ENCODE measurements at regions not wholly inside any gene's neighbourhood (a gene's known extent, or its start where the extent isn't known, plus 50 kb on each side); places are given as distances from the start of the nearest gene placed in this dataset.
A peak's percentile ranks its signal among the peaks of the same experiment; 100 is the strongest.

- Histone ChIP-seq H3K4me1 (peaks cover 0 to 56% (median 25%) of the 10 kb centered on the region in 4 donors), H3K36me3 (no peaks in the 10 kb centered on the region), H3K4me3 (no peak overlapping the region), H3K27ac (no peak overlapping the region), H3K9me3 (no peaks in the 10 kb centered on the region), H3K27me3 (no peaks in the 10 kb centered on the region)
- intact Hi-C loops (cut with DNase I): no loop called here
- ATAC-seq: no peak
- TF ChIP-seq POLR2A (IDR thresholded peaks at IDR 0.05): no peak
- no peak for TF ChIP-seq CTCF (IDR thresholded peaks at IDR 0.05)
- 86% methylated on average over 7 of the region's 8 CpGs for WGBS (ENCODE audit: insufficient coverage, low coverage, low lambda C conversion rate, missing lambda C conversion rate)
- no peak for DNase-seq
Measured at GRCh38 chr14:101332281-101332680, 229.0 kb upstream of the DIO3 start.

- 75% methylated on average over 12 of the region's 20 CpGs for WGBS (ENCODE audit: insufficient coverage, low coverage, low lambda C conversion rate, missing lambda C conversion rate)
- H3K4me1 ChIP-seq: peaks cover 0 to 46% (median 22%) of the 10 kb centered on the region in 4 donors
- no peaks in the 10 kb centered on the region for H3K9me3 ChIP-seq
Measured at GRCh38 chr14:101333335-101334280, 227.7 kb upstream of the DIO3 start.

GRCh38 chr14:101334656-101335055 is 226.6 kb upstream of the DIO3 start:
- WGBS (ENCODE audit: insufficient coverage, low coverage, low lambda C conversion rate, missing lambda C conversion rate): 44% methylated on average over 9 of the region's 9 CpGs
- DNase-seq (no peak), ATAC-seq (peak; percentile 55 to 74 (median 70))
- Histone ChIP-seq H3K9me3 (no peaks in the 10 kb centered on the region), H3K27me3 (no peaks in the 10 kb centered on the region), H3K36me3 (no peaks in the 10 kb centered on the region), H3K4me1 (peaks cover 0 to 36% (median 15%) of the 10 kb centered on the region in 4 donors), H3K4me3 (peak overlapping the region in 2 of 3 donors; percentile 10 to 26), H3K27ac (peak overlapping the region; percentile 4 to 78 (median 61))
- intact Hi-C loops (cut with DNase I): no loop called here
- no peak for TF ChIP-seq POLR2A (IDR thresholded peaks at IDR 0.05)
- no peak for TF ChIP-seq CTCF (IDR thresholded peaks at IDR 0.05)

More at GRCh38 chr14:101333335-101334280, 227.7 kb upstream of the DIO3 start:
- ATAC-seq (no peak), DNase-seq (no peak)
- TF ChIP-seq POLR2A (IDR thresholded peaks at IDR 0.05) (no peak), CTCF (IDR thresholded peaks at IDR 0.05) (no peak)
- no peaks in the 10 kb centered on the region for H3K36me3 ChIP-seq
- no peaks in the 10 kb centered on the region for H3K27me3 ChIP-seq
- peak overlapping the region in 1 of 3 donors; percentile 26 for H3K4me3 ChIP-seq
- H3K27ac ChIP-seq: peak overlapping the region in 1 of 3 donors; percentile 61
- intact Hi-C loops (cut with DNase I): no loop called here

- 20% methylated on average over 11 of the region's 13 CpGs for WGBS (ENCODE audit: insufficient coverage, low coverage, low lambda C conversion rate, missing lambda C conversion rate)
- DNase-seq: peak; percentile 53 to 75 (median 70)
- Histone ChIP-seq H3K27ac (peak overlapping the region; percentile 4 to 78 (median 61)), H3K36me3 (no peaks in the 10 kb centered on the region), H3K4me1 (peaks cover 0 to 35% (median 12%) of the 10 kb centered on the region in 4 donors), H3K27me3 (no peaks in the 10 kb centered on the region), H3K9me3 (no peaks in the 10 kb centered on the region), H3K4me3 (peak overlapping the region in 2 of 3 donors; percentile 10 to 26)
- TF ChIP-seq POLR2A (IDR thresholded peaks at IDR 0.05): no peak
- TF ChIP-seq CTCF (IDR thresholded peaks at IDR 0.05): no peak
- ATAC-seq: peak; percentile 75 to 89 (median 80)
- intact Hi-C loops (cut with DNase I): no loop called here
Measured at GRCh38 chr14:101335061-101335661, 226.1 kb upstream of the DIO3 start.

Data from right lobe of liver (tissue), 6 donors.